D341Med (cell line): ENCODE measurements at regions not wholly inside any gene's neighbourhood (a gene's known extent, or its start where the extent isn't known, plus 50 kb on each side); places are given as distances from the start of the nearest gene placed in this dataset.
"Not testable (repeated sequence)": the region's sequence is repeated elsewhere in the genome, so short reads cannot be mapped to it uniquely, and the experiment has no call there.

Source experiments
- DNase-seq: peaks from one replicate; pipeline ENCODE4 v3.0.0; 2012; ENCODE audit warnings: low spot score

DNA sequence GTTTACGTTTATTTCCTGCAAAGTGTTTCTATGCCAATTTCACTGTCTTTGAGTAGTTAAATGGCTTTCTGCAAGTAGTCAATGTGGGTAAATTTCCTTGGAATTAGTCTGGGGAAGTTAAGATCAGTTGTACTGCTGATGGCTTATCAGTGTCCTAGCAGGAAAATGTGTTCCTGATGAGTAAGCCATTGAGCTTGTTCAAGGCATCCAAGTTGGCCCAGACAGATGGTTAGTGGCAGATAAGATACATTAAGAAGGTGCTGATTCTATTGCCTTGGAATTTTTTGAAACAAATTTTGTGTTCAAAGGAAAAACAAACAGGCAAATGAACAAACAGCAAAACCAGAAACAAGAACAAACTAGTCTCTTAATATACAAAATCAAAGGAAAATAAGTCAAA lies 258.4 kb downstream of the MAP2K6 start:
- no peak for DNase-seq

DNA sequence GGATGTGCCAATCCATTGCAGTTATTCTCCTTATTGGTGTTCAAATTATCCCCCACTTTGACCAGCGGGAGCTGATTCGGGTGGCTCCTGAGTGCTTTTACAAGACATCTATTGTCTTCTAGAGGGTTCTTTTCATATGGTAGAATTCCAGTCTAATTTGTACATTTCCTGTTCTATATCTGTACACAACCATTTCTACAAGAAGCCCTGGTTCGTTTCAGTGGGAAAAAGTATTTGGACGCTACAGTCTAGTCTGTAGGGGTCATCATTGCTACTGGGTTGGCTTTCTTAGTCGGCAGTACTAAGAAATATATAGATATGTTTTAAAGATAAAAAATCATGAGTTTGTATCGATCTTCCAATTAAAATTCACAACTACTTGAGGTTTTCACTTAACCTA lies 262.6 kb downstream of the MAP2K6 start:
- no peak for DNase-seq

DNA sequence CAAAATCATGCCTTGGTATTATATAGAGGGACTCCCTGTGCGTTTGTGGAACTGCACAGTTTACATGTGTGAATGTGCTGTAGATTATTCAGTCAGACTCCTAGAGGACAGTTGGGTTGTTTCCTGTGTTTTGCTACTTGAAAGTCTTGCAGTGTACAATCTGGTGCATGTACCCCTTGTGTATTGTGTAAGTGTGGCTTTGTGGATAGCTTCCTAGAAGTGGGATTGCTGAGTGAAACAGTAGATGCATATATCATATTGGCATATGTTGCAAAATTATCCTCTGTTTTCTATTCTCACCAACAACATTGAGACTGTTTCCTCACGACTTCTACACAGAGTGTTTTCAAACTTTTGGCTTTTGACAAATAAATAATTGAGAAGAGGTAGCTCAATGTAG lies 263.7 kb downstream of the MAP2K6 start:
- DNase-seq, result no peak

DNA sequence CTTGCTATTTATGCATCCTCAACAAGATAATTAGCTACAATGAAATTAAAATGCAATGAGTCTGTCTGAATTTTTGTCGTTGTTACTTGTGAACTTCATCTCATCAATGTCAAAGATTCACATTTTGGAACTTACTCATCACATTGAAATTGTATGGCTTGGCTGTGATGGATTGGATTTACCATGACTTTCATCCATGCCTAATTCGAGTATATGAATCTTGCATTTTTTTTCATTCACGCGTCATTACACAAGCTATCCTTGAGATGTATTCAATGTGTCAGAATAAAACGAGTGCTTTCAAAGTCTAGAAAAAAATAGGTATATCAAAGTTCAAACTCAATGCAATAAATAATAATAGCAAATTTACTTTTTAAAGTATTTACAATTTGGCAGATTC lies 265.3 kb downstream of the MAP2K6 start:
- no peak for DNase-seq

GRCh38 chr17:69684251-69684650 lies 269.8 kb downstream of the MAP2K6 start:
- DNase-seq, result no peak

DNA sequence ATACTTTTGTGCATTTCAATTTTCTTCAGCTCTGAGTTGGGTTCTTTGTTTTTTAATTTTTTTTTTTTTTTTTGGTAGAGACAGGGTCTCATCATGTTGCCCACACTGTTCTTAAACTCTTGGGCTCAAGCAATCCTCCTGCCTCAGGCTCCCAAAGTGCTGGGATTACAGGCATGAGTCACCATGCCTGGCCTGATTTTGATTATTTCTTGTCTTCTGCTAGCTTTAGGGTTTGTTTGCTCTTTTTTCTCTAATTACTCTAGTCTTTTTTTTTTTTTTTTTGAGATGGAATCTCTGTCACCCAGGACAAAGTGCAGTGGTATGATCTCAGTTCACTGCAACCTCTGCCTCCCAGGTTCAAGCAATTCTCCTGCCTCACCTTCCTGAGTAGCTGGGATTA lies 270.7 kb downstream of the MAP2K6 start:
- DNase-seq, result not testable (repeated sequence)

GRCh38 chr17:69690531-69690930 lies 276.0 kb downstream of the MAP2K6 start:
- DNase-seq, result no peak

DNA sequence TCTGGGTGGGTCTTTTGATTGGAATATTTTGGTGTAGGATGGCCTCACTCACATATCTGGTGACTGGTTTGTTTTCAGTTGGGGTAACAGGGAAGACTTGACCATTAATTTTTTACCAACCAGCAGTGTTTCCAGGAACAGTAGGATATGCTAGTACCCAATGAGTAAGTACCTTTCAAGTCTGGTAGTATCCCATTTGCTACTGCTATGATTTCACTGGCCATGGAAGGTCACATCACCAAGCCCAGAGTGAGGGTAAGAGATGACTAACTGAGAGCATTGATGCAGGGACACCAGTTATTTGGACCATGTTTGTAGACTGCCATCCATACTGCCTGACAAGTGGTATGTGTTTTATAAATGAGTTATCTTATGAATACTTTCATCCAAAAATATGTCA lies 277.7 kb downstream of the MAP2K6 start:
- DNase-seq, result no peak

- no peak for DNase-seq
Measured at GRCh38 chr17:69695646-69696045, 281.1 kb downstream of the MAP2K6 start.

- DNase-seq, result no peak
Measured at GRCh38 chr17:69696650-69697049, 282.2 kb downstream of the MAP2K6 start.

DNA sequence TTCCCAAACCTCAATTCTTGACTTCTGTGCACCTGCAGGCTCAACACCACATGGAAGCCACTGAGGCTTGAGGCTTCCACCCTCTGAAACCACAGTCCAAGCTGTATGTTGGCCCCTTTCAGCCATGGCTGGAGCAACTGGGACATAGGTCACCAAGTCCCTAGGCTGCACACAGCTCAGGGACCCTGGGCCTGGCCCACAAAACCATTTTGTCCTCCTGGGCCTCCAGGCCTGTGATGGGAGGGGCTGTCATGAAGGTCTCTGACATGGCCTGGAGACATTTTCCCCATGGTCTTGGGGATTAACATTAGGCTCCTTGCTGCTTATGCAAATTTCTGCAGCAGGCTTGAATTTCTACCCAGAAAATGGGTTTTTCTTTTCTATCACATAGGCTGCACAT lies 283.9 kb downstream of the MAP2K6 start:
- DNase-seq, result not testable (repeated sequence)

DNA sequence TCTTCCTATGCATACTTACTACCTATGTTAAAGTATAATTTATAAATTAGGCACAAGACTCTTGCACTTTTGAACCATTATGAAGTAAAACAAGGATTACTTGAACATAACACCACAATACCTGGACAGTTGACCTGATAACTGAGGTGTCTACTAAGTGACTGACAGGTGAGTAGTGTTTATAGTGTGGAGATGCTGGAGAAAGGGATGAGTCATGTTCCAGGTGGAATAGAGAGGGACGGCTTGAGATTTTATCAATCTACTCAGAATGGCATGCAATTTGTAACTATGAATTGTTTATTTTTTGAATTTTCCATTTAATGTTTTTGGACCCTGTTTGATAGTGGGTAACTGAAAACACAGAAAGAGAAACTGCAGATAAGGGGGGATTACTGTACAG lies 287.6 kb downstream of the MAP2K6 start:
- no peak for DNase-seq

DNA sequence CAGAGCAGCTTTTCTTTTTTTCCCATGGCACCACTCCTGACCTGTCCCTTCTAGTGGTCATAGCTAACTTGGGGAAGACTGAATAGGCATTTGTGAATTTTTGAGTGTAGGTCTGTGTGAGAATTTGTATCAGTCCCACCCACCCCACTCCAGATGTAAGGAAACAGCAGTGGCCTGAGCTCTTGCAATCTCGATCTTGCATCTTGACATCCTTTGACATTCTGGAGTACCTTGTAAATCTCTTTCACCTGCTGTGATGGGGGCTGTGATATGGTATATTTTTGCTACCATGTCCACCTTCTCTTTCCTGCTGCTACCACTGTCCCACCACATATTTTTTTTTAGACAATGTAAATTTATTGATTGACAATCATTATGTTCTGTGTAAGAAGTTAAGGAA lies 289.3 kb downstream of the MAP2K6 start:
- DNase-seq, result no peak

- DNase-seq, result no peak
Measured at GRCh38 chr17:69704935-69705334, 290.4 kb downstream of the MAP2K6 start.

DNA sequence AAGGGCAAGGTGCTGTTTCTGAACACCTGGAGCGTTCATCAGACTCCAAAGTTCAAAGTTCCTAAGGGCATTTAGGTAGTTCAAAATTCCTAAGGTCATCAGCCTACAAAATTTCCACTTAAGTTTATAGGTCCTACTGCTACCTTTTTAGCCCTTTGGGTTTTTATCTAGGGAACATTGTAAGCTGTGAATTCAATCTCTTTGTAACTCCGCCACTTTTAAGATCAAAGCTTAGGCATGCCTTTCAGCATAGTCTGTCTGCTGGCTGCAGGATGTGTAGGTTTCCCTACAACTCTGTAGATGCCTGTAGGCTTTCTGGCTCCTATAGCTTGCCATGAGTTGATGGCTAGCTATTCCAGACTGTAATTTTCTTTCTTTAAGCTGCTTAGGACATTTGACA lies 291.6 kb downstream of the MAP2K6 start:
- DNase-seq, result no peak

DNA sequence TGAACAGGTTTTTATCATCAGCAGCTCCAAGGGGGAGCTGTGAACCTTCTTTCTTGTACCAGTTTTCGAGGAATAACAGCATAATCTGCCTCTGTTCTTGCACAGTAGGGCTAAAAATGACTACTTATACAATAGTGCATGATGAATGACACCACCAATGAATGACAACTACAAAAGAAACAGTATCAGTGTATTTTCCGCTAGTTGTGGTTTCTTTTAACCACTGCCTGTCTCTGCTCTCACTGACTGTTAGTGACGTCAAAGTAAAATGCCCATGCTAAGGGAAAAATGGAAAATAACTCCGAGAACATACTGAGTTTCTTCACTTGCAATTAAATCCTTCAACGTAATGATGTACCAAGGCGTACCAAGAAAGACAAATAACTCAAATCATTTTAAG lies 294.9 kb downstream of the MAP2K6 start:
- no peak for DNase-seq

- DNase-seq, result no peak
Measured at GRCh38 chr17:69710926-69711325, 296.4 kb downstream of the MAP2K6 start.

GRCh38 chr17:69711541-69711940 lies 297.0 kb downstream of the MAP2K6 start:
- no peak for DNase-seq

- peak; percentile 74 for DNase-seq
Measured at GRCh38 chr17:69712801-69713311, 298.4 kb downstream of the MAP2K6 start.

DNA sequence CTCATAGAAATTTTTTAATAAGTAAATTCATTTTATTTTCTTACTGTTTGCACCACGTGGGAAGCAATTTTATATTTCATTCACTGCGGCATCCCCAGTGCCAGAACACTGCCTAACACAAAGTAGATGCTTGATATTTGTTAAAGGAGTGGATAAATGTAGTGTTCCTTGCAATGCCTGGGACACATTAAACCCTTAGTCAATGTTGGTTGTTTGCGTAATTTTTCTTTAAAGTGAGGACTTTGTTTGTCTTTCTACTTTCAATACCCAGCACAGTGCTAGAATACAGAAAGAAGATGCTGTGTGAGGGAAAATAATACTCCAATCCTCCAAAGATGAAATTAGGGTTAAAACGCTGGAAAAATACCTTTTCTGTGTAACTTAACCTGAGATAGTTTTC lies 299.3 kb downstream of the MAP2K6 start:
- no peak for DNase-seq

DNA sequence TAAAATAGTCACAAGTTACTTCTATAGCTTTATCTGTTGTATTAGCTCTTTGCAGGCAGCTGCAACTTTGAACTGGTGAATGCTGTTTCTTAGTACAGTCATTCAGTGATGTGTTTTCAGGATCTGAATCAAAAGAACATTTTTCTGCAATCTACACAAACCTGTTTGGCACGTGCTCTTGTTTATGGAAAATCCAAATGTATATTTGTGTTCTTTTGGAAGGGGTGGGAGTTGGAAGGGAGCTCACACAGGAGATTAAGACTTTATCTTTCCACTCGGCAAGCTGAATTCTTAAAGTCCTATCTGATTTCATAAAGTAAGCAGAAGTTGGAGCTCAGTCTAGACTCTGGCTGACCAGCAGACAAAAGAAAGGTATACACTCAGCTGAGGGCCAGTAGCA lies 300.2 kb downstream of the MAP2K6 start:
- DNase-seq, result no peak

GRCh38 chr17:69715656-69716055 lies 301.2 kb downstream of the MAP2K6 start:
- no peak for DNase-seq

DNA sequence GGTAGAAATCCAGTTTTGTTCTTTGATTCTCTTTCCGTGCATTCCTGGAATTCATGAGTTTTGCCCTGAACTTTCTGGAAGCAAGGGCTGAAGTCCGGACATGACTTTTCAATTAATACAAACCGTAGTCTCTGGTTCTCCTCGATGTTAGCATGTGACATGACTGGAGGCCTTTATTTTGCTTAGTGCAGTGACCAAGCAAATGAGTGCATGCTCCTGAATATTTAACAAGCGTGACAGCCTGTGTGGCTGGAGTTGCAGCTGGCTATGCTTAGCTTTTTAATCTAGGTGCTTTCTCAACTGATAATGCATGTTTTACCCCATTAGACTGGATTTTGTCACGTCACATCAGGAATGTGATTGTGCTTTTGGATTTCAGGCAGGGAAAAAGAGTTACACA lies 302.1 kb downstream of the MAP2K6 start:
- DNase-seq, result no peak

DNA sequence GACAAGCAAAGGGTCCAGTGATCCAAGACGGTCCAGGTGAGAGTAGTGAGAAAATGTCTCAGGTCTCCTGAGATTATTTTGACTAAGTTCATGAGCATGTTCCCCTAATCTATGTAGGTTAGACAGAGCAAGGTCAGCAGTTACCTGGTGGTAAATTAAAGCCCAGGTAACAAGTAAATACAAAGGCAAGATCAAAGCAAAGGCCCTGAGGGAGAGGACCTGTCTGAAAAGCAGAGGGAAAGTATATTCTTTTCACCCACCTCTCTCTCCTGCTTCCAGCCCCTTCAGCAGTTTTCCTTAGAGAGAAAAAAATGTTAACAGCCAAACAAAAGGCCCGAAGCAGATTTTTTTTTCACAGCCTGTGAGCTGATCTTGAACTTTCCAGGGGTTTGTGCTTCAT lies 302.7 kb downstream of the MAP2K6 start:
- DNase-seq, result no peak

- no peak for DNase-seq
Measured at GRCh38 chr17:69717819-69718218, 303.3 kb downstream of the MAP2K6 start.
